Midbrain (tissue), 1 donor: ENCODE measurements at regions not wholly inside any gene's neighbourhood (a gene's known extent, or its start where the extent isn't known, plus 50 kb on each side); places are given as distances from the start of the nearest gene placed in this dataset.

Experiments used
- DNase-seq: peaks from one replicate; lab custom pipeline; 2025; lab: John Stamatoyannopoulos, UW

DNA sequence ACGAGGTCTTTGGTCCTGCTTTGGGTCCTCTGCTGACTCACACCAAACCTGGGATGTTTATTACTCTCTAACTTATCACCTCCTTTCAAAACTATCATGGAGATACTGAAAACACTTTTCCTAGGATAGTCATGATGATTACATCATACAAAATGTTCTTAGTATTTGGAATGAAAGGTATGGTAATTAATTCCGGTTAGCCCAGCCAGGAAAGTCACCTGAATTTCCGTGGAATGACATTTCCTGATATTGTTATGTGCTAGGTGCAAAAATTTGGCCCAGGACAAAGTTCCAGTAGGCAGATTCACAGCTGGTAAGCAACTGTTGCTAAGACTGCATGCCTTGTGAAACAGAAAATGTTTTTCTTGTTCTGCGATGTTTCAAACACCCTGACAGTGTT is 203.4 kb downstream of the ZNF648 start:
- no peak for DNase-seq
